GM19035 (cell line): ENCODE measurements at regions not wholly inside any gene's neighbourhood (a gene's known extent, or its start where the extent isn't known, plus 50 kb on each side); places are given as distances from the start of the nearest gene placed in this dataset.

Source experiments
- ATAC-seq: cut with Tn5 transposase; IDR thresholded peaks from one replicate; pipeline ENCODE4 v1.9.1; 2021; ENCODE audit not compliant: unreplicated experiment

DNA sequence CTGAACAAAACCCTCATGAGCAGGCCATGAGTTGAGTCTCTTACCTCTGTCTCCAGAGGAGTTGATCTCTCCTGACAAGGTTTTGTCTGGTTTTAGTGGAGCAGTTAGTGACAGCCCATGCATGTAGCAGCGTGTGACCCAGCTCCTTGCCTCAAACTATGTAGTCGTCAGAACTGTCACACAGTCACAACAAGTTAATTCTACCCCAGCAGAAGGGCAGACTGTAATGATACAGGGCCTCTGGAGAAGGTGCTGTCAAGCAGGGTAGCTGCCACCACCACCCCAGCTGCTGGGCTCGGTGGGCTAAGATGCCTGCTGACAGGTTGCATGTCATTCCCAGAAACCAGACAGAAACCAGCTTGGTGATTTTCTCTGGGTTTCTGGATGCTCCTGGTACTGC lies 194.5 kb downstream of the PSAT1 start:
- no peak for ATAC-seq

DNA sequence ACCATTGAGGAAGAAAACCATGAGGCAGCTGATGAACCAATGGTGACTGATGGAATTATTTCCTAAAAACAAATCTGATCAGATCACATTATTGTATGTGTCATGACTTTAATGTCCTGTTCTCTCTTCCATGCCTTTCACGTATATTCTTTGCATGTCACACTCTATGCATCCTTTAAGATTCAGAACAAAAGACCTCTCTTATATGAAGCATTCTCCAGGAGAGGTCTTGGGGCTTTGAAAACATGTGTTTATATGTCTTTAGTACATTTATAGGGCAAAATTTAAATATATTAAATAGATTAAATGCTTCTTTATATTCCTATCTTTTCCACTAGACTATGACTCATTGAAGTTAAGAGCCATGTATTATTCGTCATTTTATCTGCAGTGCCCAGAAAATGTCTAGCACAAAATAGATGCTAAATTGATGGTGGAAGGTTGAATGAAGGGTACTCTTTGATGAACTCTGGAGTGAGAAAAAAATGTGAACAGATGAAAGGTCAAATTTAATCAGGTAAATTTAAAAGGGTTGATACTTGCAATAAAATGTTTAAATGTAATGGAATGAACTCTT lies 196.3 kb downstream of the PSAT1 start:
- ATAC-seq, result no peak

DNA sequence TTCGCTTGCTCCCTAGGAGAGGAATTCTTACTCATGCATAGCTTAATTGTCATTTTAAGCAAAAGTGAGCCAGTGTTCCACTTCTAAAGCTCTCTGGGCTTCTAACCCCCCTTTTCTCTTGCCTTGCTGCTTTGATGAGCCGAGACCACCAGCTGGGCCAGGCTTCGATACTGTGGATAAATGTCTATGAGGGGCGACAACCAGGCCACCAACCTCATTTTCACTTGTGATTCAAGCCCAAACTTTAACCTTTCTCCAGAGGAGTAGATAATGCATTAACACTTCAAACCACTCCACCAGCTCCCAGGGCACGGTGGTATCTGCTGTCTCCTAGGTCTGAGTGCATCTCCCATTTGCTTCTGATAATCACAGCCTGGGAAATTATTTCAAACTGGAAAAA lies 205.6 kb downstream of the PSAT1 start:
- no peak for ATAC-seq

DNA sequence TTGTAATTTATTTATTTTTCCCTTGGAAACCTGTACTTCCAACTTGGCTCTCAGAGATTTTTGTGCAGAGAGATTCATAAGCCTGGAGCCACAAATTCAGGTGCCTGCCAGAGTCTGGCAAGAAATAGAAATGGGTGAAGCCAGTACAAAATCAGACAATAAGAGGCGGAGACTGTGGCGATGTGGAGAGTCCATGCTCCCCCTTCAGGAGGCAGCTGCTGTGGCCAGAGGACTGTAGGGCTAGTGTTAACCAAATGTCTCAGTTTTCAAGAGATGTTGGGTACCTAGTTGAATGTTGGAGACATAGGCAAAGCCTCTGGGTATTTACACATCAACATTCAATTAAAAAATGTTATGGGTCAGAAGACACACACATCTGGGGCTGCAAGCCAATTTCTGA lies 208.6 kb downstream of the PSAT1 start:
- no peak for ATAC-seq

- ATAC-seq, result no peak
Measured at GRCh38 chr9:78507037-78507436, 210.1 kb downstream of the PSAT1 start.

DNA sequence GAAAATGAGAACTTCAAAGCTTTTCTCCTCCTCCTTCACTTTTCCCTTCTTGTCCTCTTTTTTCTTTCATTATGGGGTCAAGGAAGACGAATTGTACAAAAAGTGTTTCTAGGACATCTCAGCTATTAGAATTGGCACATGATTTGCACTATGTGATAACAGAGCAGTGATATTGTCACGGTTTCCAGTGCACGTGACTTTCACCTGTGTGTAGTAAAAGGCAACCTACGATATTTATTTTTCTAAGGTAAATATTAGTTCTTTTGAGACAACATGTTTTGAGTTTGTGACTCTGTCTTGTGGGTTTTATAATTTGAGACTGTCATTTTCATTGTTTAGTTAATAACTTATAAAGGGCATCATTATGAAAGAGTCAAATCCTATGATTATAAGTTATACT lies 213.1 kb downstream of the PSAT1 start:
- ATAC-seq, result no peak

DNA sequence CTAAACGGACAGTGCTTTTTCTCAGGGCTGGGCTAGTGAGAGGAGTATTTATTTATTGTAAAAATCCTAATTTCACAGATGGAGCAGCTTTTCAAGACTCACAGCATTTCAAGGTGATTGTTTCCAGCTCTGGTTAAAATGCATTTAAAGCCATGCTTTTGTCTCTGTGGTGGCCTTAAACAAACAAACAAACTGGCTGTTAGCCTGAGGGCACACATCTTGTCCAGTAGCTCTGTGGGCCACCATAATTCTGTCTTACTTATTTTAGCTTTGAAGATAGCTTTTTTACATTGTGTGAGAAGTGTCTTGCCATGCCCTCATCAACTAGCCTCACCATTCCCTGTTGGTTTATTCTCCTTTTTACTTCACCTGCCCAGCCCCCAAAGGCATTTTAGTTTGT lies 218.2 kb downstream of the PSAT1 start:
- no peak for ATAC-seq

DNA sequence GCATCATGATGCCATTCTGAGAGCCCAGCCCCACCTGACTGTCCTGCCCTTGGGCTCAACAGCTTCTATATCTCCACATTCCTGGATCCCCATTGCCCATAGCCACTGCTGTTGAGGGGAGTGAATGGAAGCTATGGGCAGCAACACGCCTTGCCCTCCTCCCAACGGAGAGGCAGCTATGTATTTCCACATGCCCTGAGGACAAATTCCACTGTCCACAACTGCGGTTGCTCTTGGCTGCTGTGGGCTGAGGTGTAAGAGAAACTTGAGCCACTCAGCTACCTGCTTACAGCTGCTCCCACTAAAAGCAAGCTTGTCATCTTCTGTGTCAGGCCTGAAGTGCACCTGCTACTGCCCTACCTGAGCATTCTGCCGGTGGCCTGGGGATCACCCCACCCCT lies 222.9 kb downstream of the PSAT1 start:
- no peak for ATAC-seq

DNA sequence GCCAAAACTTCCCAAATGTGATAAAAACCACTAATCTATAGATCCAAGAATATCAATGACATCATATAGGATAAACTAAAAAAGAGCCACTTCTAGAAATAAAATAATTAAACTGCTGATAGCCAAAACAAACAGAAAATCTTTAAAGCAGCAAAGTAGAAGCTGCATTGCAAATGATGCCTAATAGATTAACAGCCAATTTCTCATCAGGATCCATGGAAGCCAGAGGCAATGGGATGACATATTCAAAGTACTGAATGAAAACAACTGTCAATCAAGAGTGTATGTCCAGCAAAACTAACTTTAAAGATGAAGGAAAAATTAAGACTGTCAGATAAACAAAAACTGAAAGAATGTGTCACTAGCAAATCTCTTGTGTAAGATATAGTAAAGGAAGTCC lies 224.8 kb downstream of the PSAT1 start:
- ATAC-seq, result no peak

DNA sequence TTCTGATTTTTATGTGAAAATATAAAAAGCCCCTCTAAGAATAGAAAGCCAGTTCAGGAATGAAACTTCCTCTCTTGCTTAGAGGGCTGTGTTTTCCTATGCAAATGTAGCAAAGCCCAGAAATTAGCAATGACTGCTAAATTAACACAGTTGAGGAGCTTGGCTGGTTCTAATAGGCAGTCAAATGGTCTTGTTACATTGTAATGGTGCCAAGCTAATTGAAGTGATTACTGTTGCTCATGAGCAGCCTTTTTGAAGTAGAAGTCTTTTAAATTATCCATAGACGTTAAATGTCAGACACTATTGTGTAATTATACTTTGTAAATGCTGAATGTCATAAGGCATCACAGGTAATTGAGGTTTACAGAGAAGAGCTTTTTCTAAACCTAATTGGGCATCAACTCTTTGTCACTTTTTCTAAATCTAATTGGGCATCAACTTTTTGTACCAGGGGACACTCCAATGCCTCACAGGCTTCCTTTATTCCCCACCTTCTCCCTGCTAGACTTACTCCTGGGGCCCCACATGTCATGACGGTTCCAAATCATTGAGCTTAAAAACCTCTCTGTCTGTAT lies 229.1 kb downstream of the PSAT1 start:
- ATAC-seq, result no peak

DNA sequence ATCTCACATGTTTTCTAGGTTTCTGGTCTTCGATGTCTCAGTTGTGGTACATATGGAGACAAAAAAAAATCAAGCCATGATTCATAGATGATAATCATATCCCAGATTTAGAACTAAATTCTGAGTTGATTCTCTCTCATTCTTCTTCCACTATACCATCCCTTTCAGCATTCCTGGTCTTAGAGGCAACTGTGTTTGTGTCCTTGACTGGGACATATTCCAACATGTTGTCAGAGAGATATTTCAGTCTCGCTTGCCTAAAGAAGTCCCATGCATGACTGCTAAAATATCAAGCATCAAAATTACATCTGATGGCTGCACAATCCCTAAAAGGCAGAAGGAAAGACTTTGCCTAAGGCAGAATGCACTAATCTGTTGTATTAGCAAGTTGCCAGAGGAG lies 236.6 kb downstream of the PSAT1 start:
- no peak for ATAC-seq

- ATAC-seq, result no peak
Measured at GRCh38 chr9:78539188-78539587, 242.3 kb downstream of the PSAT1 start.

- no peak for ATAC-seq
Measured at GRCh38 chr9:78539904-78540303, 243.0 kb downstream of the PSAT1 start.

DNA sequence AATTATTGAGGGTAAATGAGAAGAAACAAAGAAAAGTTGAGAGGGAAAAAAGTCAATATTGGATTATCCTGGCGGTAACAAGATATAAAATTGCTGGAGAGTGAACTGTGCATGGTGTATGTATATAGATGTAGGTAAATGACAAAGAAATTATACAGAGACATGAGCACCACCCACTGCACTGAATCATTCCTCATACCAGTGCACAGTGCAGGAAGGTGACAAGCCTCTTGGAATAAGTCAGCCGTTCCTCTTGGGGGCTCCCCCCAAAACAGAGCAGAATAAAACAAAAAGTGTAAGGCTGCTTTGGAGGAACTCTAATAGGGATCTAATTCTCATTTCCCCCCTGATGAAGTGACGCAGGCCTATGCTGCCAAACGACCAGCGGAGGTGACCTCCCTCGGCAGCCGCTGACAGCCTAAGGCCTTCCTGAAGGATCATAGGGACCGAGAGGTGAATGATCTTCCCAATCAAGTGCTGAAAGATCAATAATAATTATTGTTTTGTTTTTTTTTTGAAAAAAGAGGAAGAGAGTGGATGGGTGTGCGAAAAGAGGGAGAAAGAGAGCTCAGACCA lies 245.0 kb downstream of the PSAT1 start:
- no peak for ATAC-seq

- no peak for ATAC-seq
Measured at GRCh38 chr9:78542491-78543181, 245.7 kb downstream of the PSAT1 start.

DNA sequence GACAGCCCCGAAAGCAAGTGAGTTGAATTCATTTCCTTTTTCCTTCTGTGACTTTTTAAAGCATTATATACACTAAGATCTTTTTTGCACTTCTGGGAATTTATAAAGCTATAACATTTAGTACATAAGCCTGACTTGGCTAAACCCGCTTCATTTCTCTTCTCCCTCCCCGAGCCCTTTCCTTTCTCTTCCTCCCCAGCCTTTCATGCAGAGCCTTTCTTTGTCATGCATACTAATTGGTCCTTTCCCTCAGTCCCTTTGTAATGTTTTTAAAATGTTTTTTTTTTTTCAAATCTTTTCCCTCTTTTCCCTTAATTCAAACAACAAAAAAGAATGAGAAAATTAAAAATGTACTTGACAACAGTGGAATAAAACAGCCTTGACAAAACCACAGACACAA lies 246.4 kb downstream of the PSAT1 start:
- no peak for ATAC-seq

GRCh38 chr9:78544230-78544629 lies 247.3 kb downstream of the PSAT1 start:
- ATAC-seq, result no peak

DNA sequence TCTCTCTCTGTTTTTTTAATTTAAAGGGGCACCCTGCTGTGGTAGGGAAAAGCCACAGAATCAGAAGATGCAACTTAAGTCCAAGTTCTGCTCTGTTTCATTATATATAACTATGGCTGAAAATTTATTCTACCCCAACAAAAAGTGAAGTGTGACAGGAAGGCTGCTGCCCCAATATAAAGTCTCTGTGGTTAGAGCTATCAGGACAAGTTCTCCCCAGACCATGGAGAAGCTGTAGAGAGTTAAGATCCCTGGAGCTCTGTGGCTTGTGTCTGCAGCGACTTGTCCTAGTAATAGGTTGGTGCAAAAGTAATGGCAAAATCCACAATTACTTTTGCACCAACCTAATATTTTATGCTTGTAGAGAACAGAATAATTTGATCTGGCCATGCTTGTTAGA lies 250.9 kb downstream of the PSAT1 start:
- no peak for ATAC-seq

GRCh38 chr9:78548670-78549069 lies 251.7 kb downstream of the PSAT1 start:
- ATAC-seq, result no peak

DNA sequence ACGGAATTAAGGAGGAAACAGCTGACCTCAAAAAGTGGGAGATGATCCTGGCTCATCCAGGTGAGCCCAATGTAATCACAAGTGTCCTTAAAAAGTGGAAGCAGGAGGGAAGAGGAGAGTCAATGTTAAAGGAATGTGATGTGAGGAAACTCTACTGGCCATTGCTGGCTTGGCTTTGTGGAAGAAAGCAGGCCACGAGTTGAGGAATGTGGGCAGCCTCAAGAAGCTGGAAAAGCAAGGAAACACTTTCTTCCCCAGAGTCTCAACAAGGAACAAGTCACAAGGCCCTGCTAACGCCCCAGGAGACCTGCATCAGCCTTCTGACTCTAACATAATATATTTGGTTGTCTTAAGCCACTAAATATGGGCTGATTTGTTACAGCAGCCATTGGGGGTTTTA lies 252.8 kb downstream of the PSAT1 start:
- no peak for ATAC-seq

DNA sequence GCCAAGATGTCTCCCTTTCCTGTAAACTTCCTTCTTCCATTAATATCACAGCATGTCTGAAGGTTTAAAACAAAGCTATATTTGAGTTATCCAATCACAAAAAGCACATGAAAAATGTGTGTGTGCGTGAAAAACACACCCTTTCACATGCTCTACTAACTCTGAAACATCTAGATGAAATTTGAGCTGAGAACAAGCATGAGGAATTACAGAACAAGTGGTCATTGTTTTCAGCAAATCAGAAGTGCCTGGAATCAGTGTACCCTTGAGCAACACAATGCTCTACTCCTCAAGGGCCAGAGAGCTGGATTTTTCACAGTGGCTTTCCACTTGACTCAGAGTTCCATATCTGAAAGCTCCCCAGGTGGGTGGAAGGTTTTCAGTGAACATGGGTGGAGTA lies 255.9 kb downstream of the PSAT1 start:
- ATAC-seq, result no peak

DNA sequence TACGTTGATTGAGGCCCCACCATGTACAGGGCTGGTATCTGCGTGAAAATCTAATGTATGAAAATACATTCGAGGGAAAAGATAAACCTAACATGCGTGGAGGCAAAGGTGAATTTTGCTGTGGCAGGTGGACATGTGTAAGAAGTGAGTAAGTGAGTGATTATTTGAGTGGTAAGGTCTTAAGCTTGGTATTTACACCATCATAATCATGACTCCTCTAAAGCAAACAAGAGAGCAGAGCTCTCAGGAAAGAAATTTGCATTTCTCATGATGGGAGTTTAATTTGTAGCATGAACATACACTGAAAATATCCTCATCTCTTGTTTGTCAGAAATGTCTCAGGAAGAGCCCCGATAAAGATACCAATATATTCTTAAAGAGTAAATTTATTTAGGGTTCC lies 260.6 kb downstream of the PSAT1 start:
- no peak for ATAC-seq
